HG03196 (cell line): ENCODE measurements at regions not wholly inside any gene's neighbourhood (a gene's known extent, or its start where the extent isn't known, plus 50 kb on each side); places are given as distances from the start of the nearest gene placed in this dataset.

Experiments used
- ATAC-seq: cut with Tn5 transposase; IDR thresholded peaks from one replicate; pipeline ENCODE4 v1.9.1; 2021; ENCODE audit not compliant: unreplicated experiment

DNA sequence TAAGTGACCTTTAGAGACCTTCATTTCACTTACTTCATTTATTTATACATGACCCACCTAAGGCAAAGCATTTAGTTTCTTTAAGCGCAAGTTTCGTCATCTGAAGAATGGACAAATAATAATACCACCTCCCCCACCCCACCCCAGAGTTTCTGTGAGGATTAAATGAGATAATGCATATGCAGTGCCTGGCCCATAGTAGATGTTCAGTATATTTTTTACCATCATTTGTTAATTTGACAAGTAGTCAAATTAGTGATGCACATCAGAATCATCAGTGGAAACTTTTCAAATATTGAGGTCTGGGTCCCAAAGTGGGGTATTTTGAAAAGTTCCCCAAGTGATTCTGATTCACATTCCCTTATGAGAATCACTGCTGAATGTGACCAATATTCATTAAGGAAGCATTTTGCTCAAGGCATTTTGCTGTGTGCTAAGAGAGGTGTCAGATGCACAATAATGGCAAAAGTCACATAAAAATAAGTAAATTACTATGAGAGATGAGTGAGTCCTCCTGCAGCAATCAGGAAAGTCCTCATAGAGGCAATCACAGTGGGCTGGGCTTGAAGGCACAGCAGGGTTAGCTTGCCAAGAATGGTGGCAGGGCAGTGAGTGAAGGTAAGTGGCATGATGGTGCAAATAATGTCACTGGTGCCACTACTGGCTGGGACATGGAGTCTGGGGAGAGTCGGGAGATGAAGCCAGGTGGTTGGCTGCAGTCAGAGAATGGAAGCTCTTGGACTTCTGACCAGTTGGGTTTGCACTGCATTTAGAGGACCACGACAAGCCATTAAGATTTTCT is 244.1 kb downstream of the PTEN start:
- no peak for ATAC-seq

DNA sequence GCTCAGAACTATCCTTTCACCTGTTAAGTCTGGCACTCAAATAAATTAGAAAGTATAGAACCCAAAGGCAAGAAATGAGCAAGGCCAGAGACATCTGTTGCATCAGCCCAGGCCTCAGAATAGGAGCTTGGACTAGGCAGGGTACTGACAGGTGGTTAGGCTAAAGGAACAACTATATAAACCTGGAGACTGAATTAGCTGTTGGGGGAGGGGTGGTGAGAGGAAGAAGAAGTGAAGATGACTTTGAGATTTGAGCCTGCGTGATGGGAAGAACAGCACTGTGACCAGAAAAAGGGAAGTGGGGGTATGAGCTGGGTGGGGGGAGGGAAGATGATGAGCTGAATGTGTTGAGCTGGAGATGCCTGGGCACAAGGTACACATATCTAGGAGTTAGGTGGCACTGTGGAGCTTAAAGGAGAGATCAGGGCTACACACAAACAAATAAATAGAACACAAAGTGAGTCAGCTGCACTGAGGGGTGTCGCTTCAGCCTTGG is 244.7 kb downstream of the PTEN start:
- no peak for ATAC-seq

DNA sequence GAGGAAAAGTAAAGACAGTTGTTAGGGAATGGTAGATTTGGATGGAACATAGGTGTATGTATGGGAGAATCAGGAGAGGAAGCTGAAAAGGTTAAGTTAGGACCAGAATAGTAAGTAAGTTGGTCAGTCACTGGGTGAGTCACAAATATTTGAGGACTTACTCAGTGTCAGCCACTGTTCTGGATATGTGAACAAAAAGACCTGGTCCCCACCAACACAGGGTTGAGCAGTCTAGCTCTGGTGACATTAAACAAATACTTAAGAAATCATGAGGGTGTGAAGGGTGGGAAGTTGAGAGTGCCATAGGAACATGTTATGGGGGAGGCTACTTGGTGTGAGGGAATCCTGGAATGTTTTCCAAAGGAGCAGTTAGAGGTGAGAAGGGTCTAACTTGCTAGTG is 246.9 kb downstream of the PTEN start:
- no peak for ATAC-seq

DNA sequence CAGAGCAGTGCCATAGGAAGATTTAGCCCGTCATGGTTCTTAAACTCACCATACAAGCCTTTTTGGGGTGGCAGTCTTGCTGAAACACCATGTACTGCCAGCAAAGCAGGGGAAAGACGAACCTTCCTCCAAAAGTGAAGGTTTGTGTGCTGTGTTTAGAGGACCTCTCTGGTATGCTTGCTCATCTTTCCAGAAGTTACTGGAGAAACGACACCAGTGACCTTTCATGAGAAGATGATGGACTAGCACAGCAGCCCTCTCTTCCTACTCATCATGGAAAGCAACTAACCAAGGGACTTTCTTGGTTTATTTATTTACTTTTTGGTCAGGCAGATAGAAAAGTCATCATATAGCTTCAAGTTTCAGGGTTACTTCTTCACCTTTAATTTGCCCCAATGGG is 247.4 kb downstream of the PTEN start:
- peak; percentile 29 for ATAC-seq

DNA sequence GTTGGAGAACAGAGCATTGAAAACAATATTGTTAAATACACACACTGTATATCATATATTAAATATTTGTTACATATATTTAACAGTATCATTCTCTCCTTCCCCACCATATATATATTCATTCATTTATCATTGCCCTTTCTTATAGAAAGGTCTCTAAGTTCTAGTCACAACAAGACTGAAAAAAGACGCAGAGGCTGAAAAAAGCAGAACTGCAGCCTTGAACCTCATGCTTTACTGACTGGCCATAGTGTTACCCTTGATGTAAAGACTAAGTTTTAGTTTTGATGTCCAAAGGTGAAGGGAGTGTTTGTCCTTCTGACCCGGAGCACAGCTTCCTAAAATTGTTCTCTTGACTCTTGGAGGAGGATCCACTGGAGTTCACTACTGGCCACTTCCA is 247.9 kb downstream of the PTEN start:
- ATAC-seq, result peak; percentile 17

DNA sequence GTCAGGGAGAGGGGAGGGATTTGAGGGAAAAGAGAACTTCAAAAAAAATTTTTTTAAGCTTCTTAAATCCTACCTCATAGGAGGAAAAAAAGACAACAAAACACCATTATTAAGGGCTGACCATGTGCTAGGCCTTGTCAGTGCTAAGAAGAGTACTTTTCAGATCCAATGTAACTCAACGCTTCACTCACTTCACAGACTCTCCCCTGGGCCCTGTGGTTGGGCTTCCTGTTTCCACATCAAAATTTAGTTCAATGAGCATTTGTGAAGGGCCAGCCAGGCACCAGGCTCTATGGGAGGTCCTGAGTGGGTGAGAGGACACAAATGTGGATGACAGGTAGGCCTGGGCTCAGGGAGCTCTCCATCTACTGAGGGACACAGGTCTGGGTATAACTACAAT is 249.8 kb downstream of the PTEN start:
- ATAC-seq, result no peak

DNA sequence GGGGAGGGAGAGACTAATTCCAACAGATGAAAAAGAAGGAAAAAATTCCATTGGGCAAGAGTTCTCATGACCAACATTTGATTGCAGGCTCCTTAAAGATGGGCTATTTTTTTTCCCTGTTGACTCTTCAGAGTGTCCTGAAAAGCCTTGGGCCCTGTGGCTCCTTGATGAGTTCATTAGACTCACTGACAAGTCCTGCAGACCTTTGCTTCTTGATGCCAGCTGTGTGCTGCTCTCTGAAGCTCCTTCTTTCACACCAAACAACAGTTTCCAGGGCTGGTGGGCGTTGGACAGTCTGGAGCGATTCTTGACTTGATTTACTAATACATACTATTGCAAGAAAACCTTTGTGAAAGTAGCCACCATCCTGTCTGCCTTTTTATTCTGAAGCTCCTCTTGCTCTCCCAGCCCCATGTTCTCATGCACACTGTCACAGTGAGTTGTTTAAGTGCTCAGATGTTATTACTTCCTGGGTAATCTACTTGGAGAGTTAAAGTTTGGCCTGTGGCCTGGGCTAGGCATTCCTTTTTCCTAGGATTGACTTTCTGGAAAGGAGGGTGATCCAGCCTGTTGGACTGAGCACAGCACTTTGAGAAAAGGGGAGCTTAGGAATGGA is 250.3 kb downstream of the PTEN start:
- ATAC-seq, result no peak

DNA sequence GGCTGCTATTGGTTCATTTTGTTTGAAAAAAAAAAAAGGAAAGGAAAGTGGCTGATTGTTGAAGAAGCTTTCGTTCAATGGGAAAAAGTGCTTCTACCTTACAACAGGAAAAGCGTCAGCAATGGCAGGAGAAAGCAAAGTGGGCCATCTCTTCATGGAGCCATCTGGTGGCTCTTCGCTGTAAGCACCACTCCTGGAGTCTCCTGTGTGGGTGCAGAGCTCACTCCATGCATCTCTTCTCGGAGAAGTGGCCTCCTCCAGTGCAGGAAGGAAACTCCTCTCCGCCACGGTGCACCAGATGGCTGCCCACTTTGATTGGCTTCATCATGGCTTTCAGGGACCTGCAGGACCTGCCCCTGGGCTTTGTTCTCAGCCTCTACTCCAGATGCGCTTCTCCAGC is 250.9 kb downstream of the PTEN start:
- ATAC-seq, result no peak

DNA sequence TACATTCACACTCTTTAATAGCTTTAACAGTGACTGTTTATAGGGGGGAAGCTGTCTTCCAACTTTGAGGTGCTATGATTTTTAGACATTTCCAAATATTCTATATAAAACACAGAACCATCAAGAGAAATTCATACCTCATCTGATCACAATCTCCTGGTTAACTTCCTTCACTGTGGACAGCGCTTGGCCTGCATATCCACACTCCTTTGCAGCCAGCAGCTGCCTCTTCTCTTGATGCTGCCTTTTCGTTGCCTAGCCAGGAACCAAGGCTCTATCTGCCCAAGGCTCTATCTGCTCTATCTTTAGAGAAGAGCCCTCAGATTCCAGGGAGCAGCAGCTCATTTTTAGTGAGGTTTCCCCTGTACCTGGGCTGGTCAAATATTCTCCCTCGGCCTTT is 252.0 kb downstream of the PTEN start:
- no peak for ATAC-seq

DNA sequence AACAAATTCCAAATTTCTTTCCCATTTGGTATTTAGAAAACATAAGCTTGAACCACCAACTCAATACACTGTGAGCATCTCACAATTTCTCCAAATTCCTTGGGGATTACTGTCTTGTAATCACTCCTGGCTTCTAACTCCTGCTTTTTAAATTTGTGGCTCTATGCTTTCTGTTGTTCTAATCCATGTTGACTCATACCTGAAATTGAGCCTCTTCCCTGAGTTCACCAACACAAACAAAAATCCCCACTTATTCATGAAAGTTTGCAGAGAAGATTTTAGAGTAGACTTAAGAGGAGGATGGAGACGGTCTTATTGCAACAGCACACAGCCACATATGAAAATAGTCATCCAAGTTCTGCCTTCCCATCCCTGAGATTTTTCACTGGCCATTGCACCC is 252.5 kb downstream of the PTEN start:
- ATAC-seq, result no peak

DNA sequence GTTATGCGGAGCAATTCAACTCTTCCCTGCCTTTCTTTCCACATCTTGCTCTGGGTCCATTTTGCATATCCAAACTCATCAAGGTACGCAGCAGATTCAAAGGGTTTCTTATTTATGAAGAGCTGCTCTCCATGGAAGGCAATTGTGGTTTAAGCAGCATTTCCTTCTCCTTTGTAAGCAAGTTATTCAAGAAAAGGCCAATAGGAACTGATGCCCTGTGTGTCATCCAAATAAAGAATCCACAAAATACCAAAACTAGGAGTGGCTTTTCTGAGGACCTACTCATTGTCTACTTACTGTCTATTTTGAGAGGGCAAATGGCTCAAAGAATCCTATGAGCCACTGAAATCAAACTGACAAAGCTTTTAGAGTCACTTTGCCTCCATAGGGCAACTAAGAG is 253.1 kb downstream of the PTEN start:
- ATAC-seq, result no peak

DNA sequence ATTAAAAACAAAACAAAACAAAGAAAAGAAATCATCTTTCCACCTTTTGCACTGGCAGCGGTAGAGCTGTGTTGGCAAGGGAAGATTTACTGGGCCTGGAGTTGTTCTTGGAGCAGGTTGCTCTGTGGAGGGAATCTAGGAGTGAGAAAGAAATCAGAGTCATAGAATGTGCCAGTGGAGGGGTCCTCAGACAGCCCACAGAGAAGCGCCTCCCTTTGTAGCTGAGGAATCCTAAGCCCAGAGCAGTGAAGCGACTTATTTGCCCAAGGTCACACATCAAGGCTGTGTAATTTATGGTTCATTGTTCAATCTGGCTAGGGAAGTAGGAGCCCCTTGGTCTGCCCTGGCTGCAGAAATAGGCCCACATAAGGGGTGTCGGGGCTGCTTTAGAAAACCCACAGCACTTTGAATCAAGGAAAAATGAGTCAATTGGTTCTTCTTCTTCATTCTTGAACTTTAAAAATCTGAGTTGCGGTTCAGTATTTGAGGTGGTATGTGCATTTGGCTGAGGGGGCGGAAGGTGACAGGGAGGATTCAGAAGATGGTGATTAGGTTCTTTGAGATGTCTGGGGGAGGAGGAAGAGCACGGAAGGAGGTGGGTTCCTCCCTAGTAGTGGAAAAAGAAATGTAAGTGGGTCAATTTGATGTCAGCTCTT is 253.7 kb downstream of the PTEN start:
- no peak for ATAC-seq

DNA sequence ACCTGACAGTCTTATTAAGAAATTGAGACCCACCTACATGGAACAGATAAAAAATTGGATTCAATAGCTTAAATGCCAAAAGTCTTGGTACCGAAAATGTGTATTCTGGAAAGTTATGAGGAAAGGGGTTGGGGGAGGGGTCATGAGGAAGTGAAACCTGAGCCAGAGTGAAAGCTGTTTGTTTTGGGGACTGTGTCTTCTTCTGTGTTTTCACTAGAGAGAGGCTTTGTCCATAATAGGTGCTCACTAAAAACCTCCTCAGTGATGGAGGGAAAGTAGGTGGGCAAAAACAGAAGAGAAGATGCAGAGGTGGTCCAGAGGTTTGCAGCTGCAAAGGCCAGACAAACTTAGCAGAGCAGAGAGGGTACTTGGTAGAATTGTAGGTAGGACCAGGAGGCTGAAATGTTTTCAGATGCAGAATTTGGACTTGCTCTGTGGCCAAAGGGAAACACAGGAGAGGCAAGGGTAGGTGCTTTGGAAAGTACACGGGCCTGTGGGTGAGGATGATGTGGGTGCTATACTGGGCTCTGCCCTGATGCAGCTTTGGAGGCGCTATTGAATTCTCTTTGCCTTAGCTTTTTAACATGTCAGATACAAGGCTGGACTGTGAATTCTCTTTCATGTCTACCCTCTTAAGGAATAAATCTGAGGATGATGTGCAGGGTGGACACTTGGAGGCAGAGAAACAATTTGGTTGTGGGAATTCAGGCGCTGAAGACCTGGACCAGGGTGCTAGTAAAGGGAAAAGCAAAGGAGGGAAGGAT is 254.6 kb downstream of the PTEN start:
- no peak for ATAC-seq

DNA sequence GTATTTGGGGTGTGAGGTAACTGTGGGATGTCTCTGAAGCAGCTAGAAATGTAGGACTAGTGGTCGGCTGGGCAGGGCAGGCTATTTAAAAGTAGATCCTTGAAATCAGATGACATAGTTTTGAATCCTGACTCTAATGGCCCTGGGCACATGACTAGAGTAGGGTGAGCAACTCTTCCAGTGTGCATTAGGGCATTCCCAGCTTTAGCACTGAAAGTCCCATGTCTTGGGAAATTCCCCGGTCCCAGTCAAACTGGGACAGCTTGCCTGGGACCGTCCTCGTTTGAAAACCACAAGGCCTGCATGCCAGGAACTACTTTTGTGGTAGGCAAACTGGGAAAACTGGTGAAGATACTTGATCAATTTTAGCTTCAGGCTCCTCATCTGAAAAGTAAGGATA is 255.3 kb downstream of the PTEN start:
- no peak for ATAC-seq

DNA sequence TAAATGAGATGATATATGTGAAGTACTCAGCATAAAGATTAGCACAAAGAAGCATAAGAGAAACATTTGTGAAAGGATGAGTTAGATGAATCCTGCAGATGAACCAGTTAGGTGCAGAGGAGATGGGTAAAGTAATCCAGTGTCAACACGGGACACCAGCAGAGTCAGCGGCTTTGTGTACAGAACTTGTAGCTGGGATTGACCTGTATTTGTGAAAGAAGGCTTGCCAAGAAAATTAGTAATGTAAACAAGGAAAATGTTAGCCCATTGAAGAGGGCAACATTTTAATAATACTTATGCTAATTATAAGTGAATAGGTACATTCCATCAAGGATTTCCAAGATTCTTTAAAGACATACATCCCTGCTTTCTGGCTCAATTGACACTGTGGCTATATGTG is 255.7 kb downstream of the PTEN start:
- no peak for ATAC-seq

DNA sequence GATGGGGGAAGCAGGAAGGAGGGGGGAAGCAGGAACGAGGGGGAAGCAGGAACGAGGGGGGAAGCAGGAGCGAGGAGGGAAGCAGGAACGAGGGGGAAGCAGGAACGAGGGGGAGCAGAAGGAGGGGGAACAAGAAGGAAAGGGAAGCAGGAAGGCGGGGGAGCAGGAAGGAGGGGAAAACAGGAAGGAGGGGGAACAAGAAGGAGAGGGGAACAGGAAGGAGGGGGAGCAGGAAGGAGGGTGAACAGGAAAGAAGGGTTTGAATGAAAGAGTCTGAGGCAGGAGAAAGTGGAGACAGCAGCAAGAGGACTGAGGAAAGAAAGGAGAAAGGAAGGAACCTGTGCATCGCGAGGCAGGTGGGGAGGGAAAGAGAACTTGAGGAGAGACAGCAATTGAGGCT is 256.6 kb downstream of the PTEN start:
- no peak for ATAC-seq

DNA sequence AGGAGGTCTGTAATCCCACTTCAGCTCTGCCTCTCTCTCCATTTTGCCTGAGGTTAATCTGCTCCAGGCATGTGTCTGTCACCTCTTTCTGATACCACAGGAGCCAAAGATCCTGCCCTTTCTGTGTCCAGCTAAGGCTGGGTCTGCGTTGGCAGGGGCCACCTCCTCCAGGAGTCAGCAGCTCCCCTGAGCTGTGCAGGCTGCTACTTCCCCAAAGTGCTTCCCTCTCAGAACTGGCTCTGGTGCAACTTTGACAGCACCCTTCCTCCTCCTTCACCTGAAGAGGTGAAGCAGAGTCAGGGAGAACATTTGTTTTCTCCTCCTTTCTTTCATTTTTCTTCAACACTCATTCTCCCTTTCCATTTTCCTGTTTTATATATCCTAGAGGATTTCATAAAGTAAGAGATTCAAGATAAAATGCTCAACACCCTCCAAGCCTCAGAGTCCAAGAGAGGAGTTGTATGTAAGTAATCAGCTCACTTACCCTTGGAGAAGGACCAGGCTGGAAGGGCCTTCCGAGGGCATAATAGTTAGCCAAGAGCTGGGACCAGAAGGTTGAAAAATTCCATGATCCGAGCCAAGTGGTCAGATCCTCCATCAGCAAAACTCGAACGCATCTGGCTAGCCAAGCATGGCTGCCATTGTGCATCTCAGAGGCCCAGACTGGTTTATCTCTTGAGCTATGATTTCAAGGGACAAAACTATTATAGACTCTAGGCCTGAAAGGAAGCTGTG is 257.3 kb downstream of the PTEN start:
- ATAC-seq, result no peak

DNA sequence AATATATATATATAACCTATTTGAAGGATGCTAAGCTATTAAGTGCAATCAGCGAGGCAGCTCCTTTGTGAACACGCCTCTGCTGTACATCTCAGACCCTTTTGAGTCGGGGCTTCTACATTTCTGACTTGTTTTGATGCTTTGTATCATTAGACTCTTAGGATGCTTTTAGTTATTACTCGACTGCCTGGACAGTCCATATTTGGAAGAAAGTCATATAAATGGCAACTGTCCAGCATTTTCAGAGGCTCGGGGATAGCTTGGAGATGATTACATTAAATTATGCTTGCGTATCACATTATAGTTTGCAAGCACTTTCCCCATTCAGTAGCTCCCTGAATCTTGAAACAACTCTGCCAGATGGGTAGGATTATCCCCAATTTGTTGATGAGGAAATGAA is 257.9 kb downstream of the PTEN start:
- ATAC-seq, result no peak

DNA sequence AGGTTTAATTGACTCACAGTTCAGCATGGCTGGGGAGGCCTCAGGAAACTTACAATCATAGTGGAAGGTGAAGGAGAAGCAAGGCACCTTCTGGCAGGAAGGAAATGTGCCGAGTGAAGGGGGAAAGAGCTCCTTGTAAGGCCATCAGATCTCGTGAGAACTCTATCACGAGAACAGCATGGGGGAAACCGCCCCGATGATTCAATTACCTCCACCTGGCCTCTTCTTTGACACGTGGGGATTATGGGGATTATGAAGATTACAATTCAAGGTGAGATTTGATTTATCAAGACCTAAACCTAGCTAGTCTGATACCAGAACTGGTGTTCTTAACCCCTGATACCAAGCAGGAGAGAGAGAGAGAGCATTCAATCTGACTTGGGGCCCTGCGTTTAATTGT is 258.7 kb downstream of the PTEN start:
- ATAC-seq, result no peak

DNA sequence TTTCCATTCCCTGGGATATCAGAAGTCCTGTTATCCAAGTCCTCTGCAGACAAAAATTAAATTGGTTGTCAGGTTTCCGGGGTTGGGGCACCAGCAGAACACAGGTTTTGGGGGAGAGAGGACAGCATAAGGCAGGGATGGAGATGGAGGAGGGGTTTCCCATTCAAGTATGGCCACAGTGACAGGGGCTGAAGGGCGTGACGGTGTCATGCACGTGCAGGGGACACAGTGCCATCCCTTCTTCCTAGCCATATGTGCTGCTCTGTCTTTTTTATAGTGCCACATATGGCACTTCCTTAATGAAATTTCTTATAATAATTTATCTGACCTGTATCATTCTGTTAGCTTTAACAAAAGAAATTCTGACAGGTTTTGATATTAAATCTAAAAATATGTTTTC is 259.2 kb downstream of the PTEN start:
- ATAC-seq, result no peak

DNA sequence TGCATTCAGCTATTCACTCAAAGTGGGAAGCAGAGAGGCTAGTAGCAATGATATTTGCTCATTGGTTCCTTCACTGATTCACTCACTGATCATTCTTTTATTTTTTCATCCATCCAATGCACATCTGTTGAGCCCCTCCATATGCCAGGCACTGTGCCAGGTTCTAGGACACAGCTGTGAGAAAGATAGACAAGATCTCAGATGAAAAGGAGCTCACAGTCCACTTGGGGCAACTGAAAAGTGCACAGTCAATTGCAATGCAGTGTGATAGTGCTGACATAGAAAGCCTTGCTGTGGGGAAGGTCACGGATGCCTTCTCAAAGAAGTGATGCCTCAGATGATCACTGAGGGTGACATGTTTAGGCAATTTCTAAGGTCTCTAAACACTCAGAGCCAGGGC is 262.3 kb downstream of the PTEN start:
- no peak for ATAC-seq
